ENCODE measurements at regions not wholly inside any gene's neighbourhood (a gene's known extent, or its start where the extent isn't known, plus 50 kb on each side); places are given as distances from the start of the nearest gene placed in this dataset.

GRCh38 chr5:155529362-155529761, 515.8 kb downstream of the KIF4B start:
- no peak for TF ChIP-seq CTCF (IDR thresholded peaks at IDR 0.05; ENCODE audit: borderline replicate concordance, insufficient read depth, low read depth, low read length)
- H3K4me3 ChIP-seq (ENCODE audit: low read depth, low read length), result no peak overlapping the region

GRCh38 chr5:155530046-155530445, 516.5 kb downstream of the KIF4B start:
- TF ChIP-seq CTCF (IDR thresholded peaks at IDR 0.05; ENCODE audit: borderline replicate concordance, insufficient read depth, low read depth, low read length), result no peak

GRCh38 chr5:155532621-155533311, 519.2 kb downstream of the KIF4B start:
- TF ChIP-seq CTCF (IDR thresholded peaks at IDR 0.05; ENCODE audit: borderline replicate concordance, insufficient read depth, low read depth, low read length), result no peak
- no peak overlapping the region for H3K4me3 ChIP-seq (ENCODE audit: low read depth, low read length)

More at GRCh38 chr5:155530046-155530445, 516.5 kb downstream of the KIF4B start:
- no peak overlapping the region for H3K4me3 ChIP-seq (ENCODE audit: low read depth, low read length)

GRCh38 chr5:155540000-155540595, 526.5 kb downstream of the KIF4B start:
- no peak for TF ChIP-seq CTCF (IDR thresholded peaks at IDR 0.05; ENCODE audit: borderline replicate concordance, insufficient read depth, low read depth, low read length)
- no peak overlapping the region for H3K4me3 ChIP-seq (ENCODE audit: low read depth, low read length)

GRCh38 chr5:155546075-155546474, 532.5 kb downstream of the KIF4B start:
- no peak overlapping the region for H3K4me3 ChIP-seq (ENCODE audit: low read depth, low read length)
- no peak for TF ChIP-seq CTCF (IDR thresholded peaks at IDR 0.05; ENCODE audit: borderline replicate concordance, insufficient read depth, low read depth, low read length)

- H3K4me3 ChIP-seq (ENCODE audit: low read depth, low read length), result no peak overlapping the region
- no peak for TF ChIP-seq CTCF (IDR thresholded peaks at IDR 0.05; ENCODE audit: borderline replicate concordance, insufficient read depth, low read depth, low read length)
These were observed 540.9 kb downstream of the KIF4B start for GRCh38 chr5:155554500-155554899.

- H3K4me3 ChIP-seq (ENCODE audit: low read depth, low read length), result no peak overlapping the region
- no peak for TF ChIP-seq CTCF (IDR thresholded peaks at IDR 0.05; ENCODE audit: borderline replicate concordance, insufficient read depth, low read depth, low read length)
These were observed 542.7 kb downstream of the KIF4B start for GRCh38 chr5:155556222-155556621.

Measured in GM12875 (cell line).